Left lobe of liver (tissue), 2 donors: ENCODE measurements at regions not wholly inside any gene's neighbourhood (a gene's known extent, or its start where the extent isn't known, plus 50 kb on each side); places are given as distances from the start of the nearest gene placed in this dataset.
"Not testable (repeated sequence)": the region's sequence is repeated elsewhere in the genome, so short reads cannot be mapped to it uniquely, and the experiment has no call there.

ENCODE experiments used
- ATAC-seq: fragments of 200-7000 bp; cut with Tn5 transposase; one replicate; pipeline ENCODE4 v1.9.1; 2020; ENCODE audit warnings: mild to moderate bottlenecking, moderate library complexity
- DNase-seq: peaks from one replicate; pipeline ENCODE4 v3.0.0-alpha.2; 2020; ENCODE audit warnings: low spot score
- donor health status: DM: no; HTN: no; CAD: no; lungs with moderate emphysema.
- donor health status: DM: no; HTN: yes; CAD: no.

- DNase-seq (no peak), ATAC-seq (no peak)
These were observed 158.3 kb upstream of the KCND2 start for GRCh38 chr7:120114626-120115025.

GRCh38 chr7:120123528-120123927, 149.4 kb upstream of the KCND2 start:
- no peak for DNase-seq
- ATAC-seq, result no peak

- DNase-seq (no peak), ATAC-seq (no peak)
These were observed 141.7 kb upstream of the KCND2 start for GRCh38 chr7:120131096-120131839.

GRCh38 chr7:120138497-120138896, 134.5 kb upstream of the KCND2 start:
- no peak for DNase-seq
- ATAC-seq, result no peak

GRCh38 chr7:120156476-120156875, 116.5 kb upstream of the KCND2 start:
- no peak for ATAC-seq
- DNase-seq, result no peak

- DNase-seq (no peak), ATAC-seq (no peak)
These were observed 112.8 kb upstream of the KCND2 start for GRCh38 chr7:120160166-120160565.

- ATAC-seq (no peak), DNase-seq (no peak)
These were observed 109.5 kb upstream of the KCND2 start for GRCh38 chr7:120163449-120163848.

GRCh38 chr7:120165227-120165626, 107.7 kb upstream of the KCND2 start:
- DNase-seq, result no peak
- ATAC-seq, result no peak

- ATAC-seq, result no peak
- no peak for DNase-seq
These were observed 104.9 kb upstream of the KCND2 start for GRCh38 chr7:120168066-120168465.

- no peak for DNase-seq
- no peak for ATAC-seq
These were observed 102.8 kb upstream of the KCND2 start for GRCh38 chr7:120169996-120170783.

GRCh38 chr7:120170834-120171233, 102.1 kb upstream of the KCND2 start:
- ATAC-seq (no peak), DNase-seq (no peak)

- ATAC-seq (no peak), DNase-seq (no peak)
These were observed 101.6 kb upstream of the KCND2 start for GRCh38 chr7:120171406-120171805.

GRCh38 chr7:120180221-120180620, 92.8 kb upstream of the KCND2 start:
- DNase-seq (no peak), ATAC-seq (no peak)

GRCh38 chr7:120181499-120181898, 91.5 kb upstream of the KCND2 start:
- no peak for ATAC-seq

GRCh38 chr7:120184866-120185265, 88.1 kb upstream of the KCND2 start:
- DNase-seq (no peak), ATAC-seq (no peak)

More at GRCh38 chr7:120181499-120181898, 91.5 kb upstream of the KCND2 start:
- no peak for DNase-seq

GRCh38 chr7:120185940-120186682, 86.9 kb upstream of the KCND2 start:
- ATAC-seq (no peak), DNase-seq (no peak)

- no peak for DNase-seq
- no peak for ATAC-seq
These were observed 86.3 kb upstream of the KCND2 start for GRCh38 chr7:120186688-120187087.

- ATAC-seq, result no peak
- no peak for DNase-seq
These were observed 83.4 kb upstream of the KCND2 start for GRCh38 chr7:120189623-120190022.

- no peak for DNase-seq
- no peak for ATAC-seq
These were observed 82.9 kb upstream of the KCND2 start for GRCh38 chr7:120190109-120190508.

- no peak for DNase-seq
- ATAC-seq, result no peak
These were observed 82.4 kb upstream of the KCND2 start for GRCh38 chr7:120190566-120190965.

- not testable (repeated sequence) for ATAC-seq, DNase-seq
These were observed 81.6 kb upstream of the KCND2 start for GRCh38 chr7:120191423-120191822.

GRCh38 chr7:120201290-120201689, 71.7 kb upstream of the KCND2 start:
- no peak for ATAC-seq
- no peak for DNase-seq
